Gastrocnemius medialis (tissue), 4 donors: ENCODE measurements at regions not wholly inside any gene's neighbourhood (a gene's known extent, or its start where the extent isn't known, plus 50 kb on each side); places are given as distances from the start of the nearest gene placed in this dataset.

ENCODE experiments used
- CTCF ChIP-seq, 5 experiments: fragments of 450-650 bp in 3 of 5; fragments of 200-600 bp in 2 of 5; sonication (generic) in 2 of 5; IDR thresholded peaks in 4 of 5; conservative IDR thresholded peaks in 1 of 5; 1 replicate in 4 of 5; 2 replicates in 1 of 5; pipeline ENCODE4 v1.5.1; 2016 to 2019; ENCODE audit warnings: antibody characterized with exemption in 5 of 5, mild to moderate bottlenecking in 3 of 5, moderate library complexity in 3 of 5
- POLR2A ChIP-seq, 2 donors: fragments of 450-650 bp; IDR thresholded peaks; one replicate each; pipeline ENCODE4 v1.6.1; 2017; ENCODE audit warnings: antibody characterized with exemption in 2 of 2, mild to moderate bottlenecking in 2 of 2, moderate library complexity in 2 of 2

DNA sequence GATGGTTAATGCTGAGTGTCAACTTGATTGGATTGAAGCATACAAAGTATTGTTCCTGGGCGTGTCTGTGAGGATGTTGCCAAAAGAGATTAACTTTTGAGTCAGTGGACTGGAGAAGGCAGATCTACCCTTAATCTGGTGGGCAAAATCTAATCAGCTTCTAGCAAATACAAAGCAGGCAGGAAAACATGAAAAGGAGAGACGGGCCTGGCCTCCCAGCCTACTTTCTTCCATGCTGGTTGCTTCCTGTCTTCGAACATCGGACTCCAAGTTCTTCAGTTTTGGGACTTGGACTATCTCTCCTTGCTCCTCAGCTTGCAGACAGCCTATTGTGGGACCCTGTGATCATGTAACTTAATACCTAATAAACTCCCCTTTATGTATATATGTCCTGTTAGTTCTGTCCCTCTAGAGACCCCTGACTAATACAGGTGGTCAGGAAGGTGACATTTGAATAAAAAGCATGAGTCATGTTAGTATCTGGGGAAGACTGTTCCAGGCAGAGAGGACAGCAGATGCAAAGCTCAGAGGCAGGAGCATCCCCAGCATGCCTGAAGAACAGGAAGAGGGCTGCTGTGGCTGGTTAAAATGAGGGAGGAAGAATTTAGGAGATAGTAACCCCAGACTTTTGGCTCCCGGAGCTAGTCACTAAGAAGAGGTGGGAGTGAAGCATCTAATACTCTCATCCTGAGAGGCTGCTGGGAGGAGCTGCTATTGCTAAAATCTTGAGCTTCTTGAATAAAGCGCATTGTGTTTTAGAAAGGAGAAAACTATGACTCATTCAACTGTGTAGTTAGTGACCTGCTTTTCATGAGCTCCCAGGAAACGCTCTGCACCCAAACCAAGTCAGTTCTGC, 207.4 kb upstream of the HES1 start:
- TF ChIP-seq CTCF (IDR thresholded peaks at IDR 0.05 in 4 of 5, conservative IDR thresholded peaks at IDR 0.05 in 1 of 5) = no peak
- no peak for TF ChIP-seq POLR2A (IDR thresholded peaks at IDR 0.05)
